ENCODE measurements at regions not wholly inside any gene's neighbourhood (a gene's known extent, or its start where the extent isn't known, plus 50 kb on each side); places are given as distances from the start of the nearest gene placed in this dataset.

- H3K27me3 Mint-ChIP-seq (ENCODE audit: insufficient read depth, unreplicated experiment) = peaks cover 17% of the 10 kb centered on the region
- no TSS peak for BruUV-seq (replicated peaks)
- Histone ChIP-seq H3K36me3 (ENCODE audit: control insufficient read depth, insufficient read depth, low read length) (no peaks in the 10 kb centered on the region), H3K27me3 (replicated peaks; ENCODE audit: control insufficient read depth, insufficient read depth, low read length) (no peaks in the 10 kb centered on the region), H3K4me1 (no peaks in the 10 kb centered on the region), H3K9me3 (no peaks in the 10 kb centered on the region), H3K4me3 (ENCODE audit: low read depth, low read length) (no peak overlapping the region)
- H3K36me3 Mint-ChIP-seq (ENCODE audit: insufficient read depth, unreplicated experiment) = no peaks in the 10 kb centered on the region
- DNase-seq = no peak
- no peaks in the 10 kb centered on the region for H3K4me1 Mint-ChIP-seq (ENCODE audit: low read depth, unreplicated experiment)
- ChIA-PET POLR2A (no interaction called here), CTCF (no interaction called here)
- intact Hi-C loops (cut with micrococcal nuclease; ENCODE audit: unreplicated experiment) = no loop called here
- peaks cover 10% of the 10 kb centered on the region for H3K9me3 Mint-ChIP-seq (ENCODE audit: unreplicated experiment)
- no peak for TF ChIP-seq CTCF (IDR thresholded peaks at IDR 0.05; ENCODE audit: insufficient read depth in 1 of 2, low read depth in 1 of 2, low read length in 1 of 2, severe bottlenecking in 1 of 2, unreplicated experiment in 1 of 2)
- H3K4me3 Mint-ChIP-seq (ENCODE audit: unreplicated experiment) = no peak overlapping the region
- H3K27ac Mint-ChIP-seq (ENCODE audit: unreplicated experiment) = no peak overlapping the region
Observed at GRCh38 chr22:26109686-26110315, 59.5 kb upstream of the SEZ6L start.

DNA sequence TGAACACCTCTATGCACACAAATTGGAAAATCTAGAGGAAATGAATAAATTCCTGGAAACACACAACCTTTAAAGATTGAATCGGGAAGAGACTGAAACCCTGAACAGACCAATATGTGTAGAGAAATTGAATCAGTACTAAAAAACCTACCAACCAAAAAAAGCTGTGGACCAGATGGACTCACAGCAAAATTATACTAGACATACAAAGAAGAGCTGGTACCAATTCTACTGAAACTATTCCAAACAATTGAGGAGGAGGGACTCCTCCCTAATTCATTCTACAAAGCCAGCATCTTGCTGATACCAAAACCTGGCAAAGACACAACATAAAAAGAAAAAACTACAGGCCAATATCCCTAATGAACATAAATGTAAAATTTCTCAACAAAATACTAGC is 54.4 kb upstream of the SEZ6L start:
- H3K4me3 ChIP-seq (ENCODE audit: low read depth, low read length) = no peak overlapping the region
- no peaks in the 10 kb centered on the region for H3K9me3 ChIP-seq
- H3K4me1 ChIP-seq = no peaks in the 10 kb centered on the region
- Mint-ChIP-seq H3K36me3 (ENCODE audit: insufficient read depth, unreplicated experiment) (no peaks in the 10 kb centered on the region), H3K4me3 (ENCODE audit: unreplicated experiment) (no peak overlapping the region), H3K9me3 (ENCODE audit: unreplicated experiment) (peaks cover 10% of the 10 kb centered on the region), H3K27me3 (ENCODE audit: insufficient read depth, unreplicated experiment) (peaks cover 14% of the 10 kb centered on the region), H3K27ac (ENCODE audit: unreplicated experiment) (no peak overlapping the region), H3K4me1 (ENCODE audit: low read depth, unreplicated experiment) (no peaks in the 10 kb centered on the region)
- intact Hi-C loops (cut with micrococcal nuclease; ENCODE audit: unreplicated experiment) = no loop called here
- ChIA-PET POLR2A (no interaction called here), CTCF (no interaction called here)
- no peak for DNase-seq
- no TSS peak for BruUV-seq (replicated peaks)
- no peak for TF ChIP-seq CTCF (IDR thresholded peaks at IDR 0.05; ENCODE audit: insufficient read depth in 1 of 2, low read depth in 1 of 2, low read length in 1 of 2, severe bottlenecking in 1 of 2, unreplicated experiment in 1 of 2)
- no peaks in the 10 kb centered on the region for H3K36me3 ChIP-seq (ENCODE audit: control insufficient read depth, insufficient read depth, low read length)
- no peaks in the 10 kb centered on the region for H3K27me3 ChIP-seq (replicated peaks; ENCODE audit: control insufficient read depth, insufficient read depth, low read length)

- Histone ChIP-seq H3K36me3 (ENCODE audit: control insufficient read depth, insufficient read depth, low read length) (no peaks in the 10 kb centered on the region), H3K9me3 (no peaks in the 10 kb centered on the region), H3K4me3 (ENCODE audit: low read depth, low read length) (no peak overlapping the region), H3K4me1 (no peaks in the 10 kb centered on the region), H3K27me3 (replicated peaks; ENCODE audit: control insufficient read depth, insufficient read depth, low read length) (no peaks in the 10 kb centered on the region)
- BruUV-seq (replicated peaks) = no TSS peak
- Mint-ChIP-seq H3K9me3 (ENCODE audit: unreplicated experiment) (peaks cover 9% of the 10 kb centered on the region), H3K4me3 (ENCODE audit: unreplicated experiment) (no peak overlapping the region), H3K27ac (ENCODE audit: unreplicated experiment) (no peak overlapping the region), H3K27me3 (ENCODE audit: insufficient read depth, unreplicated experiment) (peaks cover 18% of the 10 kb centered on the region), H3K36me3 (ENCODE audit: insufficient read depth, unreplicated experiment) (no peaks in the 10 kb centered on the region), H3K4me1 (ENCODE audit: low read depth, unreplicated experiment) (no peaks in the 10 kb centered on the region)
- no peak for TF ChIP-seq CTCF (IDR thresholded peaks at IDR 0.05; ENCODE audit: insufficient read depth in 1 of 2, low read depth in 1 of 2, low read length in 1 of 2, severe bottlenecking in 1 of 2, unreplicated experiment in 1 of 2)
- CTCF ChIA-PET = no interaction called here
- intact Hi-C loops (cut with micrococcal nuclease; ENCODE audit: unreplicated experiment) = no loop called here
- DNase-seq = no peak
- POLR2A ChIA-PET = no interaction called here
Observed at GRCh38 chr22:26115266-26115665, 54.0 kb upstream of the SEZ6L start.

Measured in Caco-2 (cell line).